K562 (cell line): ENCODE measurements at regions not wholly inside any gene's neighbourhood (a gene's known extent, or its start where the extent isn't known, plus 50 kb on each side); places are given as distances from the start of the nearest gene placed in this dataset.

Experiments
- CBX5 ChIP-seq: IDR thresholded peaks from 2 replicates; pipeline ENCODE4 v1.6.1; 2014; ENCODE audit warnings: low read depth, borderline replicate concordance
- E2F4 ChIP-seq: sonication (generic); formaldehyde crosslinking; IDR thresholded peaks from 2 replicates; pipeline ENCODE4 v1.8.0; 2022; ENCODE audit warnings: mild to moderate bottlenecking, low read depth, missing genetic modification reagents
- EWSR1 ChIP-seq: fragments of 450-650 bp; IDR thresholded peaks from 2 replicates; pipeline ENCODE4 v1.6.1; 2018; ENCODE audit warnings: borderline replicate concordance, mild to moderate bottlenecking, low read depth, moderate library complexity; ENCODE audit not compliant: partially characterized antibody
- GATAD2A ChIP-seq: fragments of 450-650 bp; IDR thresholded peaks from 2 replicates; pipeline ENCODE4 v1.6.1; 2017
- HDGF ChIP-seq: fragments of 450-650 bp; IDR thresholded peaks from 2 replicates; pipeline ENCODE4 v1.6.1; 2016
- KLF16 ChIP-seq: IDR thresholded peaks from 2 replicates; pipeline ENCODE4 v1.6.1; 2016; ENCODE audit warnings: antibody characterized with exemption
- MAFF ChIP-seq: IDR thresholded peaks from 2 replicates; pipeline ENCODE4 v1.6.1; 2012; ENCODE audit warnings: low read length, improper control_type of control experiment
- NCOA1 ChIP-seq: fragments of 450-650 bp; IDR thresholded peaks from 2 replicates; pipeline ENCODE4 v1.6.1; 2016; ENCODE audit warnings: low read depth
- NCOA4 ChIP-seq: fragments of 450-650 bp; IDR thresholded peaks from 2 replicates; pipeline ENCODE4 v1.6.1; 2018; ENCODE audit warnings: mild to moderate bottlenecking; ENCODE audit not compliant: partially characterized antibody
- SMAD4 ChIP-seq: fragments of 250-450 bp; sonication (Bioruptor Pico); conservative IDR thresholded peaks from 2 replicates; pipeline ENCODE4 v1.8.0; 2021; ENCODE audit warnings: inconsistent platforms, mild to moderate bottlenecking, moderate library complexity
- TCF3 ChIP-seq: sonication (generic); formaldehyde crosslinking; IDR thresholded peaks from 2 replicates; pipeline ENCODE4 v1.4.0; 2020; ENCODE audit warnings: mild to moderate bottlenecking, missing genetic modification reagents
- TFE3 ChIP-seq: fragments of 450-650 bp; formaldehyde crosslinking; IDR thresholded peaks from 2 replicates; pipeline ENCODE4 v1.4.0; 2020; ENCODE audit warnings: mild to moderate bottlenecking, mixed read lengths
- ZNF217 ChIP-seq: sonication (generic); formaldehyde crosslinking; IDR thresholded peaks from 2 replicates; pipeline ENCODE4 v1.8.0; 2022; ENCODE audit warnings: mild to moderate bottlenecking, missing genetic modification reagents
- ZNF280A ChIP-seq: fragments of 450-650 bp; IDR thresholded peaks from 2 replicates; pipeline ENCODE4 v1.6.1; 2018; ENCODE audit warnings: mild to moderate bottlenecking, low read depth; ENCODE audit not compliant: partially characterized antibody
- ZNF280B ChIP-seq: fragments of 250-450 bp; sonication (Bioruptor Pico); IDR thresholded peaks from 2 replicates; pipeline ENCODE4 v1.5.1; 2021; ENCODE audit warnings: mild to moderate bottlenecking

- TF ChIP-seq MAFF (no peak), TFE3 (CRISPR knock-in tag) (no peak), ZNF280B (CRISPR knock-in tag) (no peak), TCF3 (no peak), ZNF280A (no peak), CBX5 (no peak), E2F4 (CRISPR knock-in tag) (no peak), SMAD4 (CRISPR knock-in tag) (no peak), ZNF217 (no peak), KLF16 (no peak), NCOA4 (no peak), GATAD2A (no peak), EWSR1 (no peak), NCOA1 (no peak), HDGF (no peak)
These were observed 275.2 kb upstream of the DPYD start (continued) for GRCh38 chr1:98196012-98196411.
